Keratinocyte (primary cell): ENCODE measurements at regions not wholly inside any gene's neighbourhood (a gene's known extent, or its start where the extent isn't known, plus 50 kb on each side); places are given as distances from the start of the nearest gene placed in this dataset.

Experiments used
- DNase-seq: peaks from one replicate; pipeline ENCODE4 v3.0.0-alpha.2; 2011; ENCODE audit warnings: low read depth, missing footprints, low spot score
- FAIRE-seq: peaks from 2 replicates; lab custom pipeline; 2011; peaks lifted over from hg19 to GRCh38; lab: Jason Lieb, UNC
- H2AFZ ChIP-seq: 2 replicates; pipeline ENCODE4 v1.6.0; 2012; ENCODE audit warnings: low read length, control low read depth, inconsistent platforms; ENCODE audit not compliant: control insufficient read depth
- H3K27ac ChIP-seq: 2 replicates; pipeline ENCODE4 v1.5.1; 2011; ENCODE audit warnings: low read length; ENCODE audit not compliant: control insufficient read depth, insufficient read depth
- H3K27me3 ChIP-seq: 3 replicates; pipeline ENCODE4 v1.6.0; 2011; ENCODE audit warnings: low read length; ENCODE audit not compliant: control insufficient read depth, insufficient read depth; ENCODE audit errors: extremely low read depth
- H3K36me3 ChIP-seq, 2 experiments: 2 replicates in 1 of 2; 3 replicates in 1 of 2; pipeline ENCODE4 v1.5.1; 2011; ENCODE audit warnings: low read length in 2 of 2, mild to moderate bottlenecking in 1 of 2; ENCODE audit not compliant: control insufficient read depth in 2 of 2, insufficient read depth in 2 of 2; ENCODE audit errors: extremely low read depth in 1 of 2
- H3K4me1 ChIP-seq: 3 replicates; pipeline ENCODE4 v1.5.1; 2011; ENCODE audit warnings: low read length; ENCODE audit not compliant: control insufficient read depth, insufficient read depth; ENCODE audit errors: extremely low read depth
- H3K4me2 ChIP-seq: 3 replicates; pipeline ENCODE4 v1.6.0; 2011; ENCODE audit warnings: low read depth, low read length; ENCODE audit not compliant: control insufficient read depth, insufficient read depth; ENCODE audit errors: extremely low read depth
- H3K4me3 ChIP-seq, 3 experiments: fragments of 200-600 bp in 1 of 3; sonication (generic) in 1 of 3; 2 replicates in 2 of 3; 3 replicates in 1 of 3; pipeline ENCODE4 v1.5.1; 2011 to 2016; ENCODE audit warnings: low read length in 3 of 3, mild to moderate bottlenecking in 3 of 3, control low read depth in 2 of 3, inconsistent platforms in 1 of 3, low read depth in 1 of 3, mixed read lengths in 1 of 3, mixed run types in 1 of 3, moderate library complexity in 1 of 3; ENCODE audit not compliant: control insufficient read depth in 2 of 3, insufficient read depth in 2 of 3; ENCODE audit errors: extremely low read depth in 1 of 3
- H3K79me2 ChIP-seq: 2 replicates; pipeline ENCODE4 v1.6.0; 2012; ENCODE audit warnings: low read length; ENCODE audit not compliant: control insufficient read depth, insufficient read depth
- H3K9ac ChIP-seq: 3 replicates; pipeline ENCODE4 v1.6.0; 2011; ENCODE audit warnings: low read length; ENCODE audit not compliant: control insufficient read depth, insufficient read depth; ENCODE audit errors: extremely low read depth
- H3K9me1 ChIP-seq: 3 replicates; pipeline ENCODE4 v1.6.0; 2011; ENCODE audit warnings: low read length; ENCODE audit not compliant: control insufficient read depth, insufficient read depth; ENCODE audit errors: extremely low read depth
- H3K9me3 ChIP-seq: 2 replicates; pipeline ENCODE4 v1.5.1; 2012; ENCODE audit warnings: low read depth, low read length; ENCODE audit not compliant: control insufficient read depth
- H4K20me1 ChIP-seq: 3 replicates; pipeline ENCODE4 v1.6.0; 2011; ENCODE audit warnings: low read length; ENCODE audit not compliant: control insufficient read depth, insufficient read depth; ENCODE audit errors: extremely low read depth
- CTCF ChIP-seq, 3 experiments: IDR thresholded peaks in 1 of 3; conservative IDR thresholded peaks in 1 of 3; optimal IDR thresholded peaks in 1 of 3; 2 replicates in 2 of 3; 3 replicates in 1 of 3; pipeline versions ENCODE3 to v1.5.1; 2011; ENCODE audit warnings: low read length in 3 of 3, mild to moderate bottlenecking in 3 of 3, moderate library complexity in 2 of 3, control low read depth in 1 of 3, inconsistent platforms in 1 of 3; ENCODE audit not compliant: insufficient read depth in 2 of 3; ENCODE audit errors: extremely low read depth in 1 of 3
- EZH2 ChIP-seq: IDR thresholded peaks from one replicate; pipeline ENCODE4 v1.6.1; 2012; ENCODE audit warnings: inconsistent platforms, mild to moderate bottlenecking, low read length, moderate library complexity
- dilution Hi-C: fragments of 300-500 bp; cut with MboI; formaldehyde crosslinking; loops from one replicate; pipeline ENCODE4 v1.7.0; 2020; ENCODE audit warnings: low sequenced_read_pairs; ENCODE audit not compliant: extremely low pct_ligation_motif_present

DNA sequence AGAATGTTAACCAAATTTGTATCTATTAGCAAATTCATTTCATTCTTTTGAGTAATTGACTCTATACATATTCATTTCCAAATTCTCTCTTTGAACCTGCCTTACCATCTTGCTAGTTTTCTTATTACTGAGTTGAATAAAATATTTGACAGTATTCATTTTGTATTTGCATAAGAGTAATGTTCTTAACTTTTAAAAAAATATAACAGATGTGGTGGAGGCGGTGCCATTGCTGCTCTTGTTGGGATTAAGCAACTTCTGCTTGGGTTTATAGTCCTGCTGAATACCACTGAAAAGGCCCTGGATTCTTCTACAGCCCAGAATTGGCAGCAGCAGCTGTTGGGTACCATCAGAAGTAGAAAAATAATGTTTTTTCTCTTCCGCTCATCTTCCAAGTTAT, 148.9 kb upstream of the PEX5L start:
- no peak for DNase-seq
- Histone ChIP-seq H2AFZ (no peak overlapping the region), H3K4me2 (no peak overlapping the region), H3K27me3 (no peaks in the 10 kb centered on the region), H3K4me1 (no peaks in the 10 kb centered on the region), H3K27ac (no peak overlapping the region), H3K9me1 (no peaks in the 10 kb centered on the region), H3K9ac (no peak overlapping the region), H3K36me3 (no peaks in the 10 kb centered on the region), H3K4me3 (no peak overlapping the region), H3K9me3 (no peaks in the 10 kb centered on the region), H4K20me1 (no peaks in the 10 kb centered on the region), H3K79me2 (no peaks in the 10 kb centered on the region)
- dilution Hi-C loops, result no loop called here
- FAIRE-seq, result no peak
- TF ChIP-seq CTCF (optimal IDR thresholded peaks at IDR 0.05 in 1 of 3, IDR thresholded peaks at IDR 0.05 in 1 of 3, conservative IDR thresholded peaks at IDR 0.05 in 1 of 3; ENCODE audit: extremely low read depth in 1 of 3, insufficient read depth in 2 of 3, low read length in 3 of 3) (no peak), EZH2 (no peak)

- H3K4me1 ChIP-seq, result no peaks in the 10 kb centered on the region
- no peak for FAIRE-seq
- H3K4me3 ChIP-seq, result no peak overlapping the region
- dilution Hi-C loops, result no loop called here
- H2AFZ ChIP-seq, result no peak overlapping the region
- no peak for DNase-seq
- H3K9me3 ChIP-seq, result no peaks in the 10 kb centered on the region
- H3K9me1 ChIP-seq, result no peaks in the 10 kb centered on the region
- H3K36me3 ChIP-seq, result no peaks in the 10 kb centered on the region
- H4K20me1 ChIP-seq, result no peaks in the 10 kb centered on the region
- no peaks in the 10 kb centered on the region for H3K27me3 ChIP-seq
- H3K27ac ChIP-seq, result no peak overlapping the region
- no peak overlapping the region for H3K4me2 ChIP-seq
- H3K79me2 ChIP-seq, result no peaks in the 10 kb centered on the region
- TF ChIP-seq EZH2, result no peak
- TF ChIP-seq CTCF (optimal IDR thresholded peaks at IDR 0.05 in 1 of 3, IDR thresholded peaks at IDR 0.05 in 1 of 3, conservative IDR thresholded peaks at IDR 0.05 in 1 of 3; ENCODE audit: extremely low read depth in 1 of 3, insufficient read depth in 2 of 3, low read length in 3 of 3), result no peak
- H3K9ac ChIP-seq, result no peak overlapping the region
These were observed 152.0 kb upstream of the PEX5L start for GRCh38 chr3:180188512-180189309.
